Astrocyte (in vitro differentiated cells and primary cell): ENCODE measurements at regions not wholly inside any gene's neighbourhood (a gene's known extent, or its start where the extent isn't known, plus 50 kb on each side); places are given as distances from the start of the nearest gene placed in this dataset.

Experiments
- DNase-seq: peaks from one replicate; pipeline ENCODE4 v3.0.0-alpha.2; 2010; ENCODE audit warnings: low read depth
- FAIRE-seq: peaks from 2 replicates; lab custom pipeline; 2011; peaks lifted over from hg19 to GRCh38; lab: Jason Lieb, UNC
- H2AFZ ChIP-seq: 2 replicates; pipeline ENCODE4 v1.6.0; 2012; ENCODE audit warnings: low read depth, low read length, inconsistent platforms
- H3K27ac ChIP-seq: 2 replicates; pipeline ENCODE4 v1.5.1; 2011; ENCODE audit warnings: low read depth, low read length, inconsistent platforms
- H3K27me3 ChIP-seq: 2 replicates; pipeline ENCODE4 v1.6.0; 2011; ENCODE audit warnings: low read length, inconsistent platforms; ENCODE audit not compliant: insufficient read depth
- H3K36me3 ChIP-seq: 2 replicates; pipeline ENCODE4 v1.5.1; 2011; ENCODE audit warnings: low read length, inconsistent platforms; ENCODE audit not compliant: insufficient read depth
- H3K4me1 ChIP-seq: 2 replicates; pipeline ENCODE4 v1.5.1; 2011; ENCODE audit warnings: low read length, inconsistent platforms; ENCODE audit not compliant: insufficient read depth
- H3K4me2 ChIP-seq: 2 replicates; pipeline ENCODE4 v1.6.0; 2012; ENCODE audit warnings: low read length, inconsistent platforms
- H3K4me3 ChIP-seq: 2 replicates; pipeline ENCODE4 v1.5.1; 2011; ENCODE audit warnings: low read depth, mild to moderate bottlenecking, low read length, inconsistent platforms; ENCODE audit not compliant: insufficient read depth
- H3K79me2 ChIP-seq: 2 replicates; pipeline ENCODE4 v1.6.0; 2012; ENCODE audit warnings: mild to moderate bottlenecking, low read length, inconsistent platforms; ENCODE audit not compliant: insufficient read depth
- H3K9ac ChIP-seq: 2 replicates; pipeline ENCODE4 v1.6.0; 2012; ENCODE audit warnings: mild to moderate bottlenecking, low read length, inconsistent platforms
- H3K9me3 ChIP-seq: 2 replicates; pipeline ENCODE4 v1.5.1; 2012; ENCODE audit warnings: low read depth, mild to moderate bottlenecking, low read length, inconsistent platforms; ENCODE audit not compliant: insufficient read depth
- H4K20me1 ChIP-seq: 2 replicates; pipeline ENCODE4 v1.6.0; 2012; ENCODE audit warnings: low read length, inconsistent platforms; ENCODE audit not compliant: insufficient read depth
- H3K27ac Mint-ChIP-seq: one replicate; pipeline ENCODE4 v1.8.0; 2021; ENCODE audit warnings: mild to moderate bottlenecking, mixed read lengths; ENCODE audit not compliant: unreplicated experiment
- H3K27me3 Mint-ChIP-seq: one replicate; pipeline ENCODE4 v1.8.0; 2021; ENCODE audit warnings: low read depth, mixed read lengths; ENCODE audit not compliant: unreplicated experiment
- H3K36me3 Mint-ChIP-seq: one replicate; pipeline ENCODE4 v1.8.0; 2021; ENCODE audit warnings: low read depth, mixed read lengths; ENCODE audit not compliant: unreplicated experiment
- H3K4me1 Mint-ChIP-seq: one replicate; pipeline ENCODE4 v1.8.0; 2021; ENCODE audit warnings: low read depth, mixed read lengths; ENCODE audit not compliant: unreplicated experiment
- H3K4me3 Mint-ChIP-seq: one replicate; pipeline ENCODE4 v1.8.0; 2021; ENCODE audit warnings: mild to moderate bottlenecking, moderate library complexity, mixed read lengths; ENCODE audit not compliant: unreplicated experiment
- H3K9me3 Mint-ChIP-seq: one replicate; pipeline ENCODE4 v1.8.0; 2021; ENCODE audit warnings: mild to moderate bottlenecking, mixed read lengths; ENCODE audit not compliant: unreplicated experiment
- EZH2 ChIP-seq: IDR thresholded peaks from 2 replicates; pipeline ENCODE4 v1.6.1; 2012; ENCODE audit warnings: mild to moderate bottlenecking, low read length, inconsistent platforms; ENCODE audit not compliant: insufficient read depth
- TF ChIP-seq, protein P1 (sequence below): IDR thresholded peaks from 2 replicates; pipeline ENCODE4 v1.5.1; 2011; ENCODE audit warnings: low read depth, mild to moderate bottlenecking, inconsistent platforms, low read length, moderate library complexity; ENCODE audit not compliant: insufficient read depth

DNA sequence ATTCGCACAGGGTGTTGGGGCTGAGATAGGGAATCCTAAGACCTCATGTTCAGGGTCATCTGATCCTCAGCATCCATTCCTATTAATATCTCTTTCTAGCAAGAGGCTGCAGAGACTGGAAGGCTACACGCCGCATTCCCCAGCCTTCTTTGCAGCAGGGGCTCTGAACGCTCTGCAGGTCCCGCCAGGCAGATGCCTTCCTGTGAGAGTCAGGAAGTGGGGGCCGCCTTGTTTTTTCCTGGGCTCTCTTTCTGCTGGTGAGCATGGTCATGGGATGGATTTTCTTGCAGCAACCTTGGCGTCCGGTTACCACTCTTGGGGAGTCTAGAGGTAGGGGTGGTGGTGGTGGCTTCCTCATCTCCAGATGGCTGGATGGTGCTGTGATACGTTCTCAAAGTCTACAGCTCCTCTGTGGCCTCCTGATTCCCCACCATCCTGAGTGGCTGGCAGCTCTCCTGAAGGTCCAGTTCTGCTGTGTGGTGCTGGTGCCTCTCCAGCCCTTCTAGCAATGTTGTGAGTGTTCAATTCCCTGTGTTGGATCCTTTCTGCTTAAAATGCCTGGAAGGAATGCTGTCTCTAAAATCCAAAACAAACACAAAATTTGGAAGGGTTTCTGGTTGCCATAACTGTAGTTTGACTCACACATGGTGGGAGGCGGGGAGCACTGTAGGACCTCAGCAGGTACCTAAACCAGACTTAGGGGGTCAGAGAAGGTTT, 111.9 kb downstream of the CEBPB start:
- Histone ChIP-seq H3K9me3 (no peaks in the 10 kb centered on the region), H3K27ac (no peak overlapping the region), H3K4me1 (peaks cover 29% of the 10 kb centered on the region), H3K36me3 (no peaks in the 10 kb centered on the region), H4K20me1 (no peaks in the 10 kb centered on the region), H3K4me2 (peak overlapping the region; percentile 2), H3K9ac (no peak overlapping the region), H3K4me3 (no peak overlapping the region), H3K79me2 (no peaks in the 10 kb centered on the region), H2AFZ (no peak overlapping the region), H3K27me3 (no peaks in the 10 kb centered on the region)
- no peak overlapping the region for H3K27ac Mint-ChIP-seq
- FAIRE-seq (no peak), DNase-seq (peak; percentile 73)
- TF ChIP-seq, protein P1, sequence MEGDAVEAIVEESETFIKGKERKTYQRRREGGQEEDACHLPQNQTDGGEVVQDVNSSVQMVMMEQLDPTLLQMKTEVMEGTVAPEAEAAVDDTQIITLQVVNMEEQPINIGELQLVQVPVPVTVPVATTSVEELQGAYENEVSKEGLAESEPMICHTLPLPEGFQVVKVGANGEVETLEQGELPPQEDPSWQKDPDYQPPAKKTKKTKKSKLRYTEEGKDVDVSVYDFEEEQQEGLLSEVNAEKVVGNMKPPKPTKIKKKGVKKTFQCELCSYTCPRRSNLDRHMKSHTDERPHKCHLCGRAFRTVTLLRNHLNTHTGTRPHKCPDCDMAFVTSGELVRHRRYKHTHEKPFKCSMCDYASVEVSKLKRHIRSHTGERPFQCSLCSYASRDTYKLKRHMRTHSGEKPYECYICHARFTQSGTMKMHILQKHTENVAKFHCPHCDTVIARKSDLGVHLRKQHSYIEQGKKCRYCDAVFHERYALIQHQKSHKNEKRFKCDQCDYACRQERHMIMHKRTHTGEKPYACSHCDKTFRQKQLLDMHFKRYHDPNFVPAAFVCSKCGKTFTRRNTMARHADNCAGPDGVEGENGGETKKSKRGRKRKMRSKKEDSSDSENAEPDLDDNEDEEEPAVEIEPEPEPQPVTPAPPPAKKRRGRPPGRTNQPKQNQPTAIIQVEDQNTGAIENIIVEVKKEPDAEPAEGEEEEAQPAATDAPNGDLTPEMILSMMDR, result no peak
- TF ChIP-seq EZH2, result no peak
- H3K36me3 Mint-ChIP-seq, result no peaks in the 10 kb centered on the region
- H3K27me3 Mint-ChIP-seq, result peaks cover 16% of the 10 kb centered on the region
- H3K4me1 Mint-ChIP-seq, result peaks cover 20% of the 10 kb centered on the region
- no peak overlapping the region for H3K4me3 Mint-ChIP-seq
- H3K9me3 Mint-ChIP-seq, result peaks cover 1% of the 10 kb centered on the region

GRCh38 chr20:50303573-50304500, 113.2 kb downstream of the CEBPB start:
- Mint-ChIP-seq H3K27ac (no peak overlapping the region), H3K9me3 (peaks cover 1% of the 10 kb centered on the region), H3K27me3 (peaks cover 16% of the 10 kb centered on the region), H3K36me3 (no peaks in the 10 kb centered on the region), H3K4me3 (no peak overlapping the region), H3K4me1 (peaks cover 24% of the 10 kb centered on the region)
- FAIRE-seq (no peak), DNase-seq (peak; percentile 78)
- Histone ChIP-seq H4K20me1 (no peaks in the 10 kb centered on the region), H3K27ac (peak overlapping the region; percentile 60), H3K27me3 (no peaks in the 10 kb centered on the region), H3K9me3 (no peaks in the 10 kb centered on the region), H3K79me2 (no peaks in the 10 kb centered on the region), H2AFZ (peak overlapping the region; percentile 6), H3K9ac (peak overlapping the region; percentile 59), H3K4me2 (peak overlapping the region; percentile 30), H3K4me3 (no peak overlapping the region), H3K36me3 (no peaks in the 10 kb centered on the region), H3K4me1 (peaks cover 37% of the 10 kb centered on the region)
- no peak for TF ChIP-seq EZH2
- TF ChIP-seq, protein P1, result no peak
